Stimulated activated memory B cell treated with anti-CD40 and anti-IgM and Interleukin-4, amounts not matched to agents 10 μg/mL and 1 μg/mL and 100 μg/mL, for 72 hours (primary cell): ENCODE measurements at regions not wholly inside any gene's neighbourhood (a gene's known extent, or its start where the extent isn't known, plus 50 kb on each side); places are given as distances from the start of the nearest gene placed in this dataset.

Source experiments
- ATAC-seq: fragments of 150-1000 bp; cut with Tn5 transposase; 2 replicates; pipeline ENCODE4 v1.10.0; 2021
- H3K27ac Mint-ChIP-seq: one replicate; pipeline ENCODE4 v1.8.0; 2022; ENCODE audit warnings: mild to moderate bottlenecking, mixed read lengths
- H3K27me3 Mint-ChIP-seq: one replicate; pipeline ENCODE4 v1.8.0; 2022; ENCODE audit warnings: mixed read lengths
- H3K36me3 Mint-ChIP-seq: one replicate; pipeline ENCODE4 v1.8.0; 2022; ENCODE audit warnings: mixed read lengths
- H3K4me1 Mint-ChIP-seq: one replicate; pipeline ENCODE4 v1.8.0; 2022; ENCODE audit warnings: mixed read lengths
- H3K4me3 Mint-ChIP-seq: one replicate; pipeline ENCODE4 v1.8.0; 2022; ENCODE audit warnings: mild to moderate bottlenecking, moderate library complexity, mixed read lengths
- H3K9me3 Mint-ChIP-seq: one replicate; pipeline ENCODE4 v1.8.0; 2022; ENCODE audit warnings: mixed read lengths

DNA sequence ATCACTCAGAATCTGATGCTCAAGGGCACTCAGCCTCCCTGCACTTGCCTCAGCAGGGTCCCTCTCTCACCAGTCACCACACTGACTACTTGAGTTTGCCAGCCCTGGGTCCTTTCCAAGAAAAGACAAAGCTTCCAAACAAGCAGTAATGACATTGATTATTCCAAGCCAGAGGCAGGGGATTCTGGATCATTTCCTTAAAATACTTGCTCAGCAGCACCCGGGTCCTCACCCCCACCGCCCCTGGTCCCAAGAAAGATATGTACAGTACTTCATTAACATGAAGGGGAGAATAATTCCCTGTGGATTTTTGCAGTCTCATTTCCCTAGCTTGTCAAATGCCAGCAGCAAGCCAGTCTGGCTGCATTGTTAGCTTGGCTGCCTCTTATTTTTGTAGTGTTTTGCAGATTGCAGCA, 83.2 kb upstream of the GNAO1 start:
- H3K9me3 Mint-ChIP-seq, result no peaks in the 10 kb centered on the region
- H3K36me3 Mint-ChIP-seq, result no peaks in the 10 kb centered on the region
- H3K4me1 Mint-ChIP-seq, result no peaks in the 10 kb centered on the region
- no peak overlapping the region for H3K27ac Mint-ChIP-seq
- H3K27me3 Mint-ChIP-seq, result no peaks in the 10 kb centered on the region
- ATAC-seq, result no peak
- no peak overlapping the region for H3K4me3 Mint-ChIP-seq

DNA sequence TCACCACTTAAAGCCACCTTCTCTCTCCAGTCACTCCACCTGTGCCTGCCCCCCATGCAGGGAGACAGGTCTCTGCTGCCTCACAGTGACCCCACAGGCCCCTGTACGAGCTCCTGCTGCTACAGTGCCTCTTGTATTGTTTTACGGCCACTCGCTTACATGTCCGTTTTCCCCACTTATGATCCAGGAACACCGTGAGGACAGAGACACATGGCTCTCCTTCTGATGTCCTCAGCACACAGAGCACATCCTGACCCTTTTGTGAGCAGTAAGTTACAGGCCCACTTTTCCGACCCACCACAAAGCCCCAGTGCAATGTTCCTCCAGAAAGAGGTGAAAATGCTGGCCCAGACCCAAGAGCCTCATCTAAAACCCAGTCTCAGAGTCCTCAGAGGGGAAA, 84.8 kb upstream of the GNAO1 start:
- no peaks in the 10 kb centered on the region for H3K27me3 Mint-ChIP-seq
- no peak overlapping the region for H3K27ac Mint-ChIP-seq
- H3K4me3 Mint-ChIP-seq, result no peak overlapping the region
- no peaks in the 10 kb centered on the region for H3K4me1 Mint-ChIP-seq
- ATAC-seq, result no peak
- no peaks in the 10 kb centered on the region for H3K9me3 Mint-ChIP-seq
- no peaks in the 10 kb centered on the region for H3K36me3 Mint-ChIP-seq

DNA sequence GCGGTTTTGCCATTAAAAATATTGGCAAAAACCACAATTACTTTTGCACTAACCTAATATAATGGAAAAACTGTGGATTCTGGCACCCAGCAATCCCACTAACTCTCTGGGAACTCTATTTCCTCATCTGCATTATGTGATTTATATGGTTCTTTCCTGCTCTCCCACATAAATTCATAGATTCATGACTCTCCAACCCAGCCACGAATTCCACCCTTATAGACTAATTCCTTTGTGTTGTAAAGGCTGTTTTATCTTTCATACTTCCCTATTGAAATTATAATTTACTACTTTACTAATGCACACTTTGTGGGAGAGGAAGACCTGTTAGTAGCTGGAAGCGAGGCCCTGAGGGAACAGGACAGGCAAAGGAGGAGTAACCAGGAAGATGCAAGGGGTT, 88.4 kb upstream of the GNAO1 start:
- H3K36me3 Mint-ChIP-seq, result no peaks in the 10 kb centered on the region

DNA sequence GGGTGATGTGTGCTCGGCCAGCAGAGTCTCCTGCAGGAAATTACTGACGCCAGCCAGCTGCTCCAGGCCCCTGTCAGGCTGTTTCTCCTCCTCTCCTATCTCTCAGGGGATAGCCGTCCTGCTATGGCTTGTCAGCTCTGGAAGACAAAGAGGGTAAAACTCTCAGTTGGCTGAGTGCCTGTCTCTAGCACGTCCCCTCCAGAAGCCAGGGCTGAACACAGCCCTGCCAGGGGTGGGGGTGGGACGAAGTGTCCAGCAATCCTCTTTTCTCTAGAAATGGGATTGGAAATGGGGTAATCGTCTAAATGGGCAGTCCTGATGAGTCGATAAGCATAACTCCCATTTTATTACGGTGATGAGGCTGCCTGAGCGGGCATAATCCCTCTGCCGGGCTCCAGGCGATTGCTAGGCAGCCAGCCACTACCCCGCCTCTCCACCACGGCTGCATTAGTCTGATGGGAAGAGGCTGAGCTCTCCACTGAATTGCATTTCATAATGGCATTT, 89.1 kb upstream of the GNAO1 start:
- Mint-ChIP-seq H3K4me3 (no peak overlapping the region), H3K27me3 (peaks cover 23% of the 10 kb centered on the region)

More for the DNA sequence above, 88.4 kb upstream of the GNAO1 start:
- H3K4me3 Mint-ChIP-seq, result no peak overlapping the region
- H3K4me1 Mint-ChIP-seq, result no peaks in the 10 kb centered on the region
- no peak overlapping the region for H3K27ac Mint-ChIP-seq
- no peak for ATAC-seq
- H3K27me3 Mint-ChIP-seq, result peaks cover 17% of the 10 kb centered on the region
- H3K9me3 Mint-ChIP-seq, result no peaks in the 10 kb centered on the region

DNA sequence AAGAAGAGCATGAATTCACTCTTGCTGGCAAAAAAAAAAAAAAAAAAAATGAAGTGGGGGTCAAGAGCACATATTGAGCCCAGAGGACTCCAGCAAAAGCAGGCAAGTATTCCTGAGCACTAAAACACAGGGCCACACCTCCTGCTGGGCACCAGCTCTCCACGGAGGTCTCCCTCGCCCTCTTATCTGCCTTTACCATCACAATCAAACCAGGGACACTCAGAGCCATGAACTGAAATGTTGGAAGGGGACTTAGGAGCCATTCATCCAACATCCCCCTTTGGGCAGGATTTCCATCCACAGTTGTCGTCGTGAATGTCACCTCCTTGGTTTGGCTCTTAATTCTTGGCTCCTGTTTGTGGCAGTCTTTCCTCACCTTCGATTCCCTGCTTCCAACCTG, 89.8 kb upstream of the GNAO1 start:
- no peak for ATAC-seq
- Mint-ChIP-seq H3K9me3 (no peaks in the 10 kb centered on the region), H3K27me3 (peaks cover 23% of the 10 kb centered on the region), H3K36me3 (no peaks in the 10 kb centered on the region), H3K27ac (no peak overlapping the region), H3K4me3 (no peak overlapping the region), H3K4me1 (no peaks in the 10 kb centered on the region)

More for the DNA sequence above, 89.1 kb upstream of the GNAO1 start:
- no peaks in the 10 kb centered on the region for H3K36me3 Mint-ChIP-seq
- no peaks in the 10 kb centered on the region for H3K9me3 Mint-ChIP-seq
- no peak for ATAC-seq
- no peak overlapping the region for H3K27ac Mint-ChIP-seq
- H3K4me1 Mint-ChIP-seq, result no peaks in the 10 kb centered on the region

DNA sequence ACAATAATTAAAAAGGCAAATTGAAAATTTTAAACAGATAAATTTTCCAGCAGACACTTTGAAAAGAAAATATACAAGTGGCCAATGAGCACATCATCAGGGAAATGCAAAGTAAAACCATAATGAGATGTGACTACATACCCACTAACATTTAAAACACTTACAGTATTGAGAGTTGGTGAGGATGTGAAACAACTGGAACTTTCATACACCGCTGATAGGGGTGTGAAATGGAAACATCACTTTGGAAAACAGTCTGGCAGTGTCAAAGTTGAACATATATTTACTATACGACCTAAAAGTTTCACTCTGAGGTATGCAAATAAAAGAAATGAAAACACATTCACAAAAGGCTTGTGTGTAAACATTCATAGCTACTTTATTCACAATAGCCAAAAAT, 94.0 kb upstream of the GNAO1 start:
- ATAC-seq, result no peak
- no peaks in the 10 kb centered on the region for H3K9me3 Mint-ChIP-seq

DNA sequence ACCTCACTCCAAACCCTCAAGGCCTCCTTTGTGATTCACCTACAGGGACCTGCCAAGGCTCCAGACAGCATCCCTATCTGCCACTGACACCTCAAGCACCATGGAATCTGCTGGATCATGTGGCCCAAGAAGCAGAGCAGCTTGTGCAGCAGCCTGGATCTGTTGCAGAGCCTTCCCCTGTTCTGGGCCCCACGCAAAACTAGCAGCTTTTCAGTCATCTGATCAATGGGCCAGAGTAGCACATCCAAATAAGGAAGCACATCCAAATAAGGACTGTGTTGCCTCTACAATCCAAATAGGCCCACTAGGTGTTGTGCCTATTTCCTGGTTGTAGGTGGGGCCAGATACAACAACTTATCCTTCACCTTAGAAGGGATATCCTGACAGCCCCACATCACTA, 97.1 kb upstream of the GNAO1 start:
- Mint-ChIP-seq H3K36me3 (no peaks in the 10 kb centered on the region), H3K9me3 (no peaks in the 10 kb centered on the region)
- no peak for ATAC-seq

More for the DNA sequence above, 94.0 kb upstream of the GNAO1 start:
- peaks cover 23% of the 10 kb centered on the region for H3K27me3 Mint-ChIP-seq
- H3K27ac Mint-ChIP-seq, result no peak overlapping the region
- no peaks in the 10 kb centered on the region for H3K36me3 Mint-ChIP-seq
- no peak overlapping the region for H3K4me3 Mint-ChIP-seq
- H3K4me1 Mint-ChIP-seq, result no peaks in the 10 kb centered on the region

DNA sequence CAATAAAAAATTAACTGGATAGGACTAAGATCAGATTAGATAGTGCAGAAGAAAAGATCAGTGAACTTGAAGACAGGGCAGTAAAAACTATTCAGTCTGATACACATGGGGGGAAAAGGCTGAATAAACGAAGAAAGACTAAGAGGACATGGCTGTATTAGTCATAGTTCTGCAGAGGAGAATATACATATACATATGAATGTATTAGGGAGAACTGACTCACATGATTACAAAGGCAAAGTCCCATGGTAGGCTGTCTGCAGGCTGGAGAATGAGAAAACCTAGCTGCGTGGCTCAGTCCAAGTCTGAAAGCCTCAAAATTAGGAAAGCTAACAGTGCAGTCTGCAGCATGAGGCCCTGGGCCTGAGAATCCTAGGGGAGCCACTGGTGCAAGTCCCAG, 98.2 kb upstream of the GNAO1 start:
- H3K4me3 Mint-ChIP-seq, result no peak overlapping the region

More for the DNA sequence above, 97.1 kb upstream of the GNAO1 start:
- H3K4me1 Mint-ChIP-seq, result no peaks in the 10 kb centered on the region
- no peak overlapping the region for H3K27ac Mint-ChIP-seq
- H3K27me3 Mint-ChIP-seq, result peaks cover 20% of the 10 kb centered on the region
- H3K4me3 Mint-ChIP-seq, result no peak overlapping the region

DNA sequence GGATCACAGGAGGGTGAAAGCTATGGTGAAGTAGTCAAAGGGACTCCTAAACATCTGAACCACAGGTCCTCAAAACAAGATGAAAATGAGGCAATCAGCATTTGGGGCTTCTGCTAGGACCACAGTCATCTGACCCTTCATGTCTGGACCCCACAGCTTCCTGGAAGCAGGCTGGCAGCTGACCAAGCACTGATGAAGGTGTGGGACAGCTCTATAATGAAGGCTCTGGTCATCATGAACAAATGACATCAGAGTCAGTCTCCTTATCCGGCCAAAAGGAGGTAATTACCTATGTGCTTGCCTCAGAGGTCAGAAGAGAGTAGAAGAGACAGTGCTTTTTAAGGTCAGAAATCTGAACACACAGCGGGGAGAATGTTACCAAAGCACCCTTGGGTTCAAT, 101.2 kb upstream of the GNAO1 start:
- no peaks in the 10 kb centered on the region for H3K9me3 Mint-ChIP-seq
- H3K4me1 Mint-ChIP-seq, result no peaks in the 10 kb centered on the region
- no peaks in the 10 kb centered on the region for H3K36me3 Mint-ChIP-seq
- no peak for ATAC-seq
- no peak overlapping the region for H3K4me3 Mint-ChIP-seq
- no peak overlapping the region for H3K27ac Mint-ChIP-seq
- peaks cover 13% of the 10 kb centered on the region for H3K27me3 Mint-ChIP-seq

More for the DNA sequence above, 98.2 kb upstream of the GNAO1 start:
- Mint-ChIP-seq H3K27ac (no peak overlapping the region), H3K4me1 (no peaks in the 10 kb centered on the region), H3K27me3 (peaks cover 8% of the 10 kb centered on the region), H3K9me3 (no peaks in the 10 kb centered on the region), H3K36me3 (no peaks in the 10 kb centered on the region)
- no peak for ATAC-seq

DNA sequence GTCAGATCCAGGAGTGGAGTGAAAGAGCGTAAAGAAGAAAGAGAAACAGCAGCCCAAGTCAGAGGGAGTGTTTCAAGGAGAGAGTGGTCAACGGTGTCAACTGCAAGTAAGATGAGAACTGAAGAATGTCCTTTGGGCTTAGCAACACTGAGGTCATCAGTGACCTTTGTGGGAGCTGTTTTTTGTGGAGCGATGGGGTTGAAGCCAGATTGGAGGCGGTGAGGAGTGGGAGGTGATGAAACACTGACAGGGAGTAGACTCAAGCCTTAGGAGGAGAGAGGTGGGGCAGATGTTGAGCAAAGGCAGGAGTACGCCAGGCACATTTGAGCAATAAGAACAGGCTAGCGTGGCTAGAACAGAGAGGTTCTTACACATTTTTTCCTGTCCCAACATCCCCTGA, 103.7 kb upstream of the GNAO1 start:
- H3K27ac Mint-ChIP-seq, result no peak overlapping the region

DNA sequence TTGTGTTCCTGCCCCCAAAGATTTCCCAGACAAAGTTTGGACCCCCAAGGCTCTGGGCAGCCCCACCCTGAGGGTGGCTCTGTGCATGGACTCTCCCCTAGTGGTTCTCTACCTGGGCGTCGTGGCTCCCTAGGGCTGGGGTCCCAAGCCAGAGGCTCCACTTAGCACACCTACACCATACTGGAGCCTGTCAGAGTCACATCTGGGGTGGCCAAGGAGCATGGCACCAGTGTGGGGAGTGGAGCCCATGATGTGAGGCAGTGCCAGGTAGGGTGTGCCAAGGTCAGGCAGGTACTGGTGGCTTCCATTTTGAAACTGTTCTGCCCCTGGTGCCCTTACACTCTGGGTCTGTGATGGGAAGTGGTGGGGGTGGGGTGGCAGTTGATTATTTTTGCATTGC, 109.9 kb upstream of the GNAO1 start:
- Mint-ChIP-seq H3K27ac (no peak overlapping the region), H3K4me1 (no peaks in the 10 kb centered on the region), H3K4me3 (no peak overlapping the region), H3K36me3 (no peaks in the 10 kb centered on the region), H3K9me3 (peaks cover 3% of the 10 kb centered on the region), H3K27me3 (peaks cover 28% of the 10 kb centered on the region)
- no peak for ATAC-seq

More for the DNA sequence above, 103.7 kb upstream of the GNAO1 start:
- no peak overlapping the region for H3K4me3 Mint-ChIP-seq
- no peak for ATAC-seq
- H3K9me3 Mint-ChIP-seq, result no peaks in the 10 kb centered on the region
- H3K36me3 Mint-ChIP-seq, result no peaks in the 10 kb centered on the region
- no peaks in the 10 kb centered on the region for H3K4me1 Mint-ChIP-seq
- peaks cover 23% of the 10 kb centered on the region for H3K27me3 Mint-ChIP-seq

DNA sequence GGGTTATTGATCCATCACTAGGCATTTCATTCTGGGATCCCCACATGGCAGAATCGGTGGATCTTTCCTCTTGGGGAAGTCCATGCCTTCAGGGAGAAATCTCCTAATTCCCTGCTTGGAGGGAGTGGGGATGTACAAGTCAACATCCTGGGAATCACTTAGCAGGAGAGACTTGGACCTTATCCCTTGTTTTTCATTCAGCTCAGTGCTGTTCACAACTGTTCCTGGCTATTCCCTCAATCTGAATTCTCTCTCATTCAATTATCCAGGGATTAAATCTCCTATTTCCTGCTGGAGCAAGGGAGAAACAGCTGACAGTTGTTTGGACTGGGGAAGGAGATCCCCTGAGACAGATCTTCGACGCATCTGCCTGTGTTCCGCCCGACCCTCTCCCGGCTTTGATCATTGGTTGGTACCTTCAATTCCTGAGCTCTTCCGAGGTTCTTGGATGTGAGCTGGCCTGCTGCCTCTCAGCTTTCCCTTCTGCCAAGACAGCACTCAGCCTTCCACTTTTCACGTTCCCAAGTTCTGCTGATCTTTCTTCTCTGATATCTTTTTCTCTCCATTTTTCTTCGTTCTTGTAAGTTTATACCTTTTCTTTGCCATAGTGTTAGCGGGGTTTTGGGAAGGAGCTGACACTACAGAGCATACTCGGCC, 115.4 kb upstream of the GNAO1 start:
- no peaks in the 10 kb centered on the region for H3K4me1 Mint-ChIP-seq
- ATAC-seq, result no peak
- no peak overlapping the region for H3K4me3 Mint-ChIP-seq
- H3K36me3 Mint-ChIP-seq, result no peaks in the 10 kb centered on the region
- H3K27me3 Mint-ChIP-seq, result peaks cover 34% of the 10 kb centered on the region
- no peak overlapping the region for H3K27ac Mint-ChIP-seq
- no peaks in the 10 kb centered on the region for H3K9me3 Mint-ChIP-seq

DNA sequence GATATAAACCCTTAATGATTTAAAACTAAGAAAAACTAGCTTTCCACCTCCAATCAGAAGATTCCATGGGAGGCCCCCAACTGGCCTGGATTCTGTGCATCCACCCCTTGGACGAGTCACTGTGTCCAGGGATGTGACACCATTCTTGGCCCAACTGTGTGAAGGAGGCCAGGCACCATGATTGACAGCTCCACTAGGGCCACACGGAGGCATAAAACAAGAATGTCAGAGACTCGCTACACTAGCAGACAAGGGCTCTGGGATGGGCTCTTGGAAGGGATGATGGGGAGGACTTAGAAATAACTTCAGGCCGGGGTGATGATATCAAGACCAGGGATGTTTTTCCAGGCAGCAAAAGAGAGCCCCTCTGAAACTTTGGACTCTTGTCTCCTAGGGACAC, 117.8 kb upstream of the GNAO1 start:
- H3K27ac Mint-ChIP-seq, result no peak overlapping the region
- H3K27me3 Mint-ChIP-seq, result peaks cover 34% of the 10 kb centered on the region
- no peak for ATAC-seq
- H3K36me3 Mint-ChIP-seq, result no peaks in the 10 kb centered on the region
- no peaks in the 10 kb centered on the region for H3K4me1 Mint-ChIP-seq
- H3K9me3 Mint-ChIP-seq, result no peaks in the 10 kb centered on the region
- no peak overlapping the region for H3K4me3 Mint-ChIP-seq

DNA sequence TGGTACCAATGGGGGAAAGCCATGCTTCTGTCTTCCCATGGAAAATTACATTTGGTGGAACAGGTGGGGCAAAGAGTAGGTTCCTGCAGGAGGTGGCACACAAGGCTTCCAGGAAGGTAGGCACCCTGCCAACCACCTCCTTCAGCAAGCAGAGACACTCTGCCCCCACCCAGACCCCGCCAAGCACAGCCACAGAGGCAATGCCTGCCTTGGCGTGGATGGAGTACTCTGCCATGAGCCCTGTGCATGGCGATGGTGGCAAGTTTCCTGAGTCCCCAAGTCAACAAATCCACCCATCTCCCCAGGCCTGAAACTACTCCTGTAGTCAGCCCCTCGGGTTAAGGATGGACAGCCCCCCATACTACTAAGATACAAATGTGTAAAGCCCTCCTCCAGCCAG, 119.2 kb upstream of the GNAO1 start:
- Mint-ChIP-seq H3K4me1 (no peaks in the 10 kb centered on the region), H3K9me3 (no peaks in the 10 kb centered on the region), H3K4me3 (no peak overlapping the region), H3K36me3 (no peaks in the 10 kb centered on the region), H3K27ac (no peak overlapping the region), H3K27me3 (peaks cover 34% of the 10 kb centered on the region)
- no peak for ATAC-seq

DNA sequence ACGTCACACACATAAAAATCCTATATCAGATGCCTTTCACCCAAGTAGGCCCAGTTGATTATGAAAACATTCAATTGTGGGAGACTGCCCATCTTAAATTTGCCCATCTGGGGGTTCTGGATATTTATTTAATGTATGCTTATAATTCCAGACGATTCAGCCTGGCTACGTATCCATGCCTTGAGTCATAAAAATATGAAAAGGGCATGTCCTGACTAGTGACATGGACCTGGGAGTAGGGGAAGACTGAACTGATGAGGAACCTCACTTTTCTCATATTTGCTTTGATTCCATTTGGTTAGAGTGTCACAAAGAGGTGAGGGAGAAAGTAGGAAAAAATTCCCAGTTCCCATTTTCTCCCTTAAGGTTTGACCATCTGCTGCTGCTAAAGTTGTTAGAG, 122.5 kb upstream of the GNAO1 start:
- Mint-ChIP-seq H3K9me3 (no peaks in the 10 kb centered on the region), H3K4me3 (no peak overlapping the region), H3K27me3 (peaks cover 19% of the 10 kb centered on the region), H3K36me3 (no peaks in the 10 kb centered on the region), H3K4me1 (no peaks in the 10 kb centered on the region), H3K27ac (no peak overlapping the region)
- ATAC-seq, result no peak

DNA sequence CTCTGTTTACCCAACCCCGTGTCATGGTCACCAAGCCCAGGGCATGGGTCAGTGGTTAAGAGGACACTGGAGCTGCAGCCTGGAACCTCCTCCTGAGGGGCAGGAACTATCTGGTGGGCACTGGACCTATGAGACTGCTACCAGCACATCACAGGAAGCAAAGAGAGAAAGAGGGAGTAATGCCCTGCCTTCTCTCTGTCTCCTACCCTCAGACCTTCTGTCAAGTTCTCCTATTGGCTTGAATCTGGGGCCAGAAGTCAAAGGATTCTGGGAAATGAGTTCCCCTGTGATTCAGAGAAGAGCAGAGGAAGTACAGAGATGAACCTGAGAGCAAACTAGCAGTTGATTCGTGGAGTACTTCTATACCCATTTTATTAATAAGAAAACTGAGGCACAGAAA, 123.0 kb upstream of the GNAO1 start:
- Mint-ChIP-seq H3K27ac (no peak overlapping the region), H3K27me3 (peaks cover 14% of the 10 kb centered on the region), H3K4me3 (no peak overlapping the region), H3K36me3 (no peaks in the 10 kb centered on the region), H3K9me3 (no peaks in the 10 kb centered on the region), H3K4me1 (no peaks in the 10 kb centered on the region)
- no peak for ATAC-seq
